NCI-H774 (cell line): ENCODE measurements at regions not wholly inside any gene's neighbourhood (a gene's known extent, or its start where the extent isn't known, plus 50 kb on each side); places are given as distances from the start of the nearest gene placed in this dataset.
"Not testable (repeated sequence)": the region's sequence is repeated elsewhere in the genome, so short reads cannot be mapped to it uniquely, and the experiment has no call there.

Experiments used
- DNase-seq: peaks from one replicate; lab custom pipeline; 2025; lab: John Stamatoyannopoulos, UW

- no peak for DNase-seq
Observed at GRCh38 chr10:18735711-18736110, 76.5 kb downstream of the ARL5B start.

GRCh38 chr10:18737236-18737635, 78.0 kb downstream of the ARL5B start:
- no peak for DNase-seq

- no peak for DNase-seq
Observed at GRCh38 chr10:18737841-18738240, 78.6 kb downstream of the ARL5B start.

GRCh38 chr10:18738835-18739234, 79.6 kb downstream of the ARL5B start:
- no peak for DNase-seq

- no peak for DNase-seq
Observed at GRCh38 chr10:18743926-18744325, 84.7 kb downstream of the ARL5B start.

GRCh38 chr10:18753312-18753895, 94.2 kb downstream of the ARL5B start:
- DNase-seq: peak; percentile 48

GRCh38 chr10:18759575-18759974, 100.3 kb downstream of the ARL5B start:
- DNase-seq: no peak

GRCh38 chr10:18760836-18761235, 101.6 kb downstream of the ARL5B start:
- DNase-seq: no peak

- DNase-seq: no peak
Observed at GRCh38 chr10:18767981-18768380, 108.8 kb downstream of the ARL5B start.

- no peak for DNase-seq
Observed at GRCh38 chr10:18773180-18773579, 113.9 kb downstream of the ARL5B start.

- no peak for DNase-seq
Observed at GRCh38 chr10:18777258-18777657, 118.0 kb downstream of the ARL5B start.

- no peak for DNase-seq
Observed at GRCh38 chr10:18786478-18786877, 127.2 kb downstream of the ARL5B start.

- DNase-seq: no peak
Observed at GRCh38 chr10:18793951-18794350, 134.7 kb downstream of the ARL5B start.

GRCh38 chr10:18795549-18795948, 136.3 kb downstream of the ARL5B start:
- no peak for DNase-seq

- DNase-seq: no peak
Observed at GRCh38 chr10:18797286-18797685, 138.1 kb downstream of the ARL5B start.

GRCh38 chr10:18822156-18822555, 162.9 kb downstream of the ARL5B start:
- DNase-seq: no peak

- DNase-seq: no peak
Observed at GRCh38 chr10:18829259-18829658, 170.0 kb downstream of the ARL5B start.

- DNase-seq: no peak
Observed at GRCh38 chr10:18830277-18830676, 171.0 kb downstream of the ARL5B start.

- not testable (repeated sequence) for DNase-seq
Observed at GRCh38 chr10:18856623-18857022, 192.0 kb upstream of the MALRD1 start.

- DNase-seq: no peak
Observed at GRCh38 chr10:18859659-18860058, 188.9 kb upstream of the MALRD1 start.

GRCh38 chr10:18860186-18860585, 188.4 kb upstream of the MALRD1 start:
- no peak for DNase-seq

- DNase-seq: no peak
Observed at GRCh38 chr10:18860631-18861240, 187.9 kb upstream of the MALRD1 start.

GRCh38 chr10:18861382-18861781, 187.2 kb upstream of the MALRD1 start:
- DNase-seq: no peak

- no peak for DNase-seq
Observed at GRCh38 chr10:18866852-18867251, 181.7 kb upstream of the MALRD1 start.
